Liver (tissue), 8 donors: ENCODE measurements at regions not wholly inside any gene's neighbourhood (a gene's known extent, or its start where the extent isn't known, plus 50 kb on each side); places are given as distances from the start of the nearest gene placed in this dataset.

Experiments
- DNase-seq: peaks from one replicate; pipeline ENCODE4 v3.0.0-alpha.2; 2017; ENCODE audit warnings: low spot score
- H3K27ac ChIP-seq, 2 donors: one replicate each; pipeline ENCODE4 v1.7.0; 2013; ENCODE audit warnings: inconsistent platforms in 2 of 2, low read length in 2 of 2, control low read depth in 1 of 2, low read depth in 1 of 2, mild to moderate bottlenecking in 1 of 2
- H3K27me3 ChIP-seq, 4 donors: one replicate each; pipeline versions ENCODE4 v1.6.1 to v1.7.0; 2013; ENCODE audit warnings: low read length in 3 of 4, inconsistent platforms in 1 of 4, mild to moderate bottlenecking in 1 of 4, moderate library complexity in 1 of 4; ENCODE audit not compliant: control insufficient read depth in 4 of 4, insufficient read depth in 4 of 4
- H3K36me3 ChIP-seq, 4 donors: one replicate each; pipeline versions ENCODE4 v1.6.1 to v1.7.0; 2013; ENCODE audit warnings: low read length in 3 of 4, mild to moderate bottlenecking in 3 of 4, low read depth in 1 of 4, moderate library complexity in 1 of 4; ENCODE audit not compliant: control insufficient read depth in 4 of 4, insufficient read depth in 3 of 4
- H3K4me1 ChIP-seq, 4 donors: one replicate each; pipeline versions ENCODE4 v1.6.1 to v1.7.0; 2013; ENCODE audit warnings: low read length in 3 of 4, mild to moderate bottlenecking in 3 of 4, moderate library complexity in 1 of 4; ENCODE audit not compliant: control insufficient read depth in 4 of 4, insufficient read depth in 4 of 4
- H3K4me3 ChIP-seq, 3 donors: one replicate each; pipeline versions ENCODE4 v1.6.1 to v1.7.0; 2013; ENCODE audit warnings: low read length in 3 of 3, control low read depth in 1 of 3, low read depth in 1 of 3, mild to moderate bottlenecking in 1 of 3
- H3K9ac ChIP-seq, 2 donors: one replicate each; pipeline ENCODE4 v1.7.0; 2013; ENCODE audit warnings: low read length in 2 of 2, mild to moderate bottlenecking in 2 of 2, moderate library complexity in 2 of 2, control low read depth in 1 of 2, low read depth in 1 of 2
- H3K9me3 ChIP-seq, 4 donors: one replicate each; pipeline versions ENCODE4 v1.6.1 to v1.7.0; 2013; ENCODE audit warnings: low read length in 3 of 4; ENCODE audit not compliant: control insufficient read depth in 4 of 4
- CTCF ChIP-seq: fragments of 150-350 bp; IDR thresholded peaks from 2 replicates; pipeline ENCODE4 v1.5.1; 2017; ENCODE audit warnings: improper control_type of control experiment, low read depth, low read length; ENCODE audit not compliant: missing input control
- EGR1 ChIP-seq, 2 donors: IDR thresholded peaks; 2 replicates each; pipeline ENCODE4 v1.6.1; 2016 to 2018; ENCODE audit warnings: antibody characterized with exemption in 2 of 2, low read depth in 2 of 2
- FOXA1 ChIP-seq: IDR thresholded peaks from 2 replicates; pipeline ENCODE4 v1.6.1; 2016; ENCODE audit warnings: antibody characterized with exemption
- FOXA2 ChIP-seq: IDR thresholded peaks from 2 replicates; pipeline ENCODE4 v1.6.1; 2016; ENCODE audit warnings: antibody characterized with exemption
- GABPA ChIP-seq, 2 donors: IDR thresholded peaks in 1 of 2; conservative IDR thresholded peaks in 1 of 2; 2 replicates each; pipeline ENCODE4 v1.6.1; 2016; ENCODE audit warnings: antibody characterized with exemption in 2 of 2, mild to moderate bottlenecking in 1 of 2, moderate library complexity in 1 of 2
- HNF4A ChIP-seq, 2 donors: conservative IDR thresholded peaks; 2 replicates each; pipeline ENCODE4 v1.6.1; 2016; ENCODE audit warnings: antibody characterized with exemption in 2 of 2, mild to moderate bottlenecking in 2 of 2
- HNF4G ChIP-seq: IDR thresholded peaks from 2 replicates; pipeline ENCODE4 v1.6.1; 2016; ENCODE audit warnings: antibody characterized with exemption
- JUND ChIP-seq, 2 donors: IDR thresholded peaks; 2 replicates each; pipeline ENCODE4 v1.6.1; 2016; ENCODE audit warnings: antibody characterized with exemption in 2 of 2
- NR2F2 ChIP-seq: IDR thresholded peaks from 2 replicates; pipeline ENCODE4 v1.6.1; 2016; ENCODE audit warnings: antibody characterized with exemption
- RAD21 ChIP-seq, 2 donors: IDR thresholded peaks; 2 replicates each; pipeline ENCODE4 v1.6.1; 2016; ENCODE audit warnings: antibody characterized with exemption in 2 of 2, mild to moderate bottlenecking in 2 of 2
- SP1 ChIP-seq: IDR thresholded peaks from 2 replicates; pipeline ENCODE4 v1.6.1; 2018; ENCODE audit warnings: antibody characterized with exemption, mild to moderate bottlenecking
- TAF1 ChIP-seq: conservative IDR thresholded peaks from 2 replicates; pipeline ENCODE4 v1.6.1; 2016; ENCODE audit warnings: antibody characterized with exemption, mild to moderate bottlenecking
- YY1 ChIP-seq: IDR thresholded peaks from 2 replicates; pipeline ENCODE4 v1.6.1; 2016; ENCODE audit warnings: antibody characterized with exemption, mild to moderate bottlenecking
- ZBTB33 ChIP-seq: IDR thresholded peaks from 2 replicates; pipeline ENCODE4 v1.6.1; 2016; ENCODE audit warnings: antibody characterized with exemption
- WGBS: extraction: QIAGEN DNeasy Blood & Tissue Kit; methylation state at CpG from one replicate; pipeline ENCODE4 v1.1.7; 2013; 5-methylcytosine and 5-hydroxymethylcytosine counted together
- TF ChIP-seq, protein P1 (sequence below): IDR thresholded peaks from 2 replicates; pipeline ENCODE4 v1.6.1; 2016; ENCODE audit warnings: antibody characterized with exemption
- TF ChIP-seq, protein P2 (sequence below): IDR thresholded peaks from 2 replicates; pipeline ENCODE4 v1.6.1; 2016; ENCODE audit warnings: antibody characterized with exemption
- TF ChIP-seq, protein P3 (sequence below): IDR thresholded peaks from 2 replicates; pipeline ENCODE4 v1.6.1; 2016; ENCODE audit warnings: antibody characterized with exemption, mild to moderate bottlenecking
- donor health status: healthy.
- donor health status: healthy.
- donor health status: healthy.
- donor health status: healthy.
- donor health status: healthy.

GRCh38 chr3:186452517-186452916 lies 90.5 kb upstream of the DGKG start:
- Histone ChIP-seq H3K9ac (no peak overlapping the region), H3K36me3 (no peaks in the 10 kb centered on the region), H3K27ac (no peak overlapping the region), H3K9me3 (no peaks in the 10 kb centered on the region), H3K27me3 (no peaks in the 10 kb centered on the region), H3K4me1 (no peaks in the 10 kb centered on the region), H3K4me3 (no peak overlapping the region)
- TF ChIP-seq FOXA1, result no peak
- no peak for TF ChIP-seq SP1
- no peak for TF ChIP-seq JUND (IDR thresholded peaks at IDR 0.05)
- no peak for TF ChIP-seq CTCF
- TF ChIP-seq, protein P1, sequence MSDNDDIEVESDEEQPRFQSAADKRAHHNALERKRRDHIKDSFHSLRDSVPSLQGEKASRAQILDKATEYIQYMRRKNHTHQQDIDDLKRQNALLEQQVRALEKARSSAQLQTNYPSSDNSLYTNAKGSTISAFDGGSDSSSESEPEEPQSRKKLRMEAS, result no peak
- TF ChIP-seq FOXA2, result no peak
- no peak for TF ChIP-seq TAF1
- no peak for TF ChIP-seq NR2F2
- TF ChIP-seq GABPA (IDR thresholded peaks at IDR 0.05 in 1 of 2, conservative IDR thresholded peaks at IDR 0.05 in 1 of 2), result no peak
- no peak for TF ChIP-seq ZBTB33
- TF ChIP-seq HNF4G, result no peak
- TF ChIP-seq, protein P2, sequence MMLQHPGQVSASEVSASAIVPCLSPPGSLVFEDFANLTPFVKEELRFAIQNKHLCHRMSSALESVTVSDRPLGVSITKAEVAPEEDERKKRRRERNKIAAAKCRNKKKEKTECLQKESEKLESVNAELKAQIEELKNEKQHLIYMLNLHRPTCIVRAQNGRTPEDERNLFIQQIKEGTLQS, result no peak
- TF ChIP-seq EGR1 (IDR thresholded peaks at IDR 0.05; ENCODE audit: low read depth in 2 of 2), result no peak
- no peak for TF ChIP-seq YY1
- no peak for TF ChIP-seq RAD21 (IDR thresholded peaks at IDR 0.05)
- 84% methylated on average over 8 of the region's 8 CpGs for WGBS
- DNase-seq, result no peak

- TF ChIP-seq, protein P3, sequence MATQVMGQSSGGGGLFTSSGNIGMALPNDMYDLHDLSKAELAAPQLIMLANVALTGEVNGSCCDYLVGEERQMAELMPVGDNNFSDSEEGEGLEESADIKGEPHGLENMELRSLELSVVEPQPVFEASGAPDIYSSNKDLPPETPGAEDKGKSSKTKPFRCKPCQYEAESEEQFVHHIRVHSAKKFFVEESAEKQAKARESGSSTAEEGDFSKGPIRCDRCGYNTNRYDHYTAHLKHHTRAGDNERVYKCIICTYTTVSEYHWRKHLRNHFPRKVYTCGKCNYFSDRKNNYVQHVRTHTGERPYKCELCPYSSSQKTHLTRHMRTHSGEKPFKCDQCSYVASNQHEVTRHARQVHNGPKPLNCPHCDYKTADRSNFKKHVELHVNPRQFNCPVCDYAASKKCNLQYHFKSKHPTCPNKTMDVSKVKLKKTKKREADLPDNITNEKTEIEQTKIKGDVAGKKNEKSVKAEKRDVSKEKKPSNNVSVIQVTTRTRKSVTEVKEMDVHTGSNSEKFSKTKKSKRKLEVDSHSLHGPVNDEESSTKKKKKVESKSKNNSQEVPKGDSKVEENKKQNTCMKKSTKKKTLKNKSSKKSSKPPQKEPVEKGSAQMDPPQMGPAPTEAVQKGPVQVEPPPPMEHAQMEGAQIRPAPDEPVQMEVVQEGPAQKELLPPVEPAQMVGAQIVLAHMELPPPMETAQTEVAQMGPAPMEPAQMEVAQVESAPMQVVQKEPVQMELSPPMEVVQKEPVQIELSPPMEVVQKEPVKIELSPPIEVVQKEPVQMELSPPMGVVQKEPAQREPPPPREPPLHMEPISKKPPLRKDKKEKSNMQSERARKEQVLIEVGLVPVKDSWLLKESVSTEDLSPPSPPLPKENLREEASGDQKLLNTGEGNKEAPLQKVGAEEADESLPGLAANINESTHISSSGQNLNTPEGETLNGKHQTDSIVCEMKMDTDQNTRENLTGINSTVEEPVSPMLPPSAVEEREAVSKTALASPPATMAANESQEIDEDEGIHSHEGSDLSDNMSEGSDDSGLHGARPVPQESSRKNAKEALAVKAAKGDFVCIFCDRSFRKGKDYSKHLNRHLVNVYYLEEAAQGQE, result no peak
- TF ChIP-seq JUND (IDR thresholded peaks at IDR 0.05) (no peak), NR2F2 (no peak), RAD21 (IDR thresholded peaks at IDR 0.05) (no peak), EGR1 (IDR thresholded peaks at IDR 0.05; ENCODE audit: low read depth in 2 of 2) (no peak), FOXA1 (no peak), ZBTB33 (no peak), YY1 (no peak), TAF1 (no peak), HNF4A (conservative IDR thresholded peaks at IDR 0.05) (no peak), SP1 (no peak), CTCF (no peak)
- TF ChIP-seq, protein P2, result no peak
- TF ChIP-seq, protein P1, result no peak
- Histone ChIP-seq H3K9me3 (no peaks in the 10 kb centered on the region), H3K9ac (no peak overlapping the region), H3K27me3 (no peaks in the 10 kb centered on the region), H3K27ac (no peak overlapping the region), H3K4me1 (peaks cover 0 to 2% (median under 1%) of the 10 kb centered on the region in 4 donors), H3K36me3 (no peaks in the 10 kb centered on the region), H3K4me3 (no peak overlapping the region)
- no peak for DNase-seq
- 94% methylated on average over 6 of the region's 6 CpGs for WGBS
Measured at GRCh38 chr3:186451371-186451770, 89.3 kb upstream of the DGKG start.
